HG02973 (cell line): ENCODE measurements at regions not wholly inside any gene's neighbourhood (a gene's known extent, or its start where the extent isn't known, plus 50 kb on each side); places are given as distances from the start of the nearest gene placed in this dataset.
"Not testable (repeated sequence)": the region's sequence is repeated elsewhere in the genome, so short reads cannot be mapped to it uniquely, and the experiment has no call there.

Experiments
- ATAC-seq: cut with Tn5 transposase; IDR thresholded peaks from one replicate; pipeline ENCODE4 v1.9.1; 2021; ENCODE audit warnings: moderate library complexity; ENCODE audit not compliant: unreplicated experiment

- no peak for ATAC-seq
Observed at GRCh38 chrX:55981603-55982002, 250.6 kb upstream of the KLF8 start.

GRCh38 chrX:55996649-55997048, 235.5 kb upstream of the KLF8 start:
- ATAC-seq, result no peak

- ATAC-seq, result no peak
Observed at GRCh38 chrX:56000174-56000573, 232.0 kb upstream of the KLF8 start.

- no peak for ATAC-seq
Observed at GRCh38 chrX:56000729-56001128, 231.4 kb upstream of the KLF8 start.

GRCh38 chrX:56025872-56026571, 206.1 kb upstream of the KLF8 start:
- no peak for ATAC-seq

GRCh38 chrX:56026815-56027214, 205.3 kb upstream of the KLF8 start:
- ATAC-seq, result no peak

- ATAC-seq, result no peak
Observed at GRCh38 chrX:56029188-56029587, 203.0 kb upstream of the KLF8 start.

- no peak for ATAC-seq
Observed at GRCh38 chrX:56029691-56030090, 202.5 kb upstream of the KLF8 start.

GRCh38 chrX:56031409-56031808, 200.7 kb upstream of the KLF8 start:
- no peak for ATAC-seq

GRCh38 chrX:56033495-56034180, 198.5 kb upstream of the KLF8 start:
- no peak for ATAC-seq

GRCh38 chrX:56052673-56053330, 179.4 kb upstream of the KLF8 start:
- not testable (repeated sequence) for ATAC-seq

- no peak for ATAC-seq
Observed at GRCh38 chrX:56057325-56057724, 174.8 kb upstream of the KLF8 start.

GRCh38 chrX:56066016-56066415, 166.1 kb upstream of the KLF8 start:
- peak; percentile 61 for ATAC-seq

GRCh38 chrX:56068274-56068758, 163.8 kb upstream of the KLF8 start:
- peak; percentile 42 for ATAC-seq

GRCh38 chrX:56069299-56069931, 162.7 kb upstream of the KLF8 start:
- no peak for ATAC-seq

- no peak for ATAC-seq
Observed at GRCh38 chrX:56089376-56089775, 142.8 kb upstream of the KLF8 start.

- no peak for ATAC-seq
Observed at GRCh38 chrX:56099271-56099670, 132.9 kb upstream of the KLF8 start.

GRCh38 chrX:56107320-56107719, 124.8 kb upstream of the KLF8 start:
- no peak for ATAC-seq

GRCh38 chrX:56113785-56114436, 118.2 kb upstream of the KLF8 start:
- no peak for ATAC-seq

- no peak for ATAC-seq
Observed at GRCh38 chrX:56114437-56114787, 117.7 kb upstream of the KLF8 start.

- no peak for ATAC-seq
Observed at GRCh38 chrX:56120242-56120641, 111.9 kb upstream of the KLF8 start.
